ENCODE measurements at regions not wholly inside any gene's neighbourhood (a gene's known extent, or its start where the extent isn't known, plus 50 kb on each side); places are given as distances from the start of the nearest gene placed in this dataset.
"Not testable (repeated sequence)": the region's sequence is repeated elsewhere in the genome, so short reads cannot be mapped to it uniquely, and the experiment has no call there.

- not testable (repeated sequence) for H3K4me3 ChIP-seq (ENCODE audit: low read length in 2 of 2); H3K27me3 ChIP-seq (ENCODE audit: control insufficient read depth in 2 of 2, insufficient read depth in 1 of 2, low read length in 1 of 2); H3K27ac ChIP-seq (ENCODE audit: low read depth in 1 of 2, low read length in 1 of 2); DNase-seq (ENCODE audit: low read depth in 6 of 9, low spot score in 9 of 9); H3K36me3 ChIP-seq (ENCODE audit: control insufficient read depth in 2 of 2, insufficient read depth in 2 of 2, low read length in 1 of 2); H3K9me3 ChIP-seq (ENCODE audit: control insufficient read depth in 2 of 2, insufficient read depth in 1 of 2, low read length in 1 of 2); H3K4me1 ChIP-seq (ENCODE audit: control insufficient read depth in 2 of 2, insufficient read depth in 2 of 2, low read length in 2 of 2)
- WGBS: 91% methylated on average over 5 of the region's 5 CpGs
Observed at GRCh38 chr12:76292891-76293290, 55.3 kb downstream of the BBS10 start.

- not testable (repeated sequence) for H3K4me1 ChIP-seq (ENCODE audit: control insufficient read depth in 2 of 2, insufficient read depth in 2 of 2, low read length in 2 of 2); H3K36me3 ChIP-seq (ENCODE audit: control insufficient read depth in 2 of 2, insufficient read depth in 2 of 2, low read length in 1 of 2); H3K27me3 ChIP-seq (ENCODE audit: control insufficient read depth in 2 of 2, insufficient read depth in 1 of 2, low read length in 1 of 2); H3K4me3 ChIP-seq (ENCODE audit: low read length in 2 of 2); H3K27ac ChIP-seq (ENCODE audit: low read depth in 1 of 2, low read length in 1 of 2); DNase-seq (ENCODE audit: low read depth in 6 of 9, low spot score in 9 of 9); H3K9me3 ChIP-seq (ENCODE audit: control insufficient read depth in 2 of 2, insufficient read depth in 1 of 2, low read length in 1 of 2)
- 90% methylated on average over 8 of the region's 8 CpGs for WGBS
Observed at GRCh38 chr12:76292305-76292704, 55.9 kb downstream of the BBS10 start.

- Histone ChIP-seq H3K27me3 (ENCODE audit: control insufficient read depth in 2 of 2, insufficient read depth in 1 of 2, low read length in 1 of 2) (no peaks in the 10 kb centered on the region), H3K4me1 (ENCODE audit: control insufficient read depth in 2 of 2, insufficient read depth in 2 of 2, low read length in 2 of 2) (no peaks in the 10 kb centered on the region), H3K36me3 (ENCODE audit: control insufficient read depth in 2 of 2, insufficient read depth in 2 of 2, low read length in 1 of 2) (no peaks in the 10 kb centered on the region), H3K9me3 (ENCODE audit: control insufficient read depth in 2 of 2, insufficient read depth in 1 of 2, low read length in 1 of 2) (no peaks in the 10 kb centered on the region), H3K4me3 (ENCODE audit: low read length in 2 of 2) (no peak overlapping the region), H3K27ac (ENCODE audit: low read depth in 1 of 2, low read length in 1 of 2) (no peak overlapping the region)
- WGBS: 93% methylated on average over 3 of the region's 3 CpGs
- DNase-seq (ENCODE audit: low read depth in 6 of 9, low spot score in 9 of 9): no peak
Observed at GRCh38 chr12:76290963-76291859, 57.0 kb downstream of the BBS10 start.

- DNase-seq (ENCODE audit: low read depth in 6 of 9, low spot score in 9 of 9): no peak
- Histone ChIP-seq H3K36me3 (ENCODE audit: control insufficient read depth in 2 of 2, insufficient read depth in 2 of 2, low read length in 1 of 2) (no peaks in the 10 kb centered on the region), H3K27me3 (ENCODE audit: control insufficient read depth in 2 of 2, insufficient read depth in 1 of 2, low read length in 1 of 2) (no peaks in the 10 kb centered on the region), H3K9me3 (ENCODE audit: control insufficient read depth in 2 of 2, insufficient read depth in 1 of 2, low read length in 1 of 2) (no peaks in the 10 kb centered on the region), H3K4me3 (ENCODE audit: low read length in 2 of 2) (no peak overlapping the region), H3K27ac (ENCODE audit: low read depth in 1 of 2, low read length in 1 of 2) (no peak overlapping the region), H3K4me1 (ENCODE audit: control insufficient read depth in 2 of 2, insufficient read depth in 2 of 2, low read length in 2 of 2) (no peaks in the 10 kb centered on the region)
Observed at GRCh38 chr12:76288218-76288617, 60.0 kb downstream of the BBS10 start.

GRCh38 chr12:76284816-76285750, 63.1 kb downstream of the BBS10 start:
- Histone ChIP-seq H3K4me1 (ENCODE audit: control insufficient read depth in 2 of 2, insufficient read depth in 2 of 2, low read length in 2 of 2) (no peaks in the 10 kb centered on the region), H3K9me3 (ENCODE audit: control insufficient read depth in 2 of 2, insufficient read depth in 1 of 2, low read length in 1 of 2) (no peaks in the 10 kb centered on the region), H3K27ac (ENCODE audit: low read depth in 1 of 2, low read length in 1 of 2) (no peak overlapping the region), H3K27me3 (ENCODE audit: control insufficient read depth in 2 of 2, insufficient read depth in 1 of 2, low read length in 1 of 2) (no peaks in the 10 kb centered on the region), H3K36me3 (ENCODE audit: control insufficient read depth in 2 of 2, insufficient read depth in 2 of 2, low read length in 1 of 2) (no peaks in the 10 kb centered on the region), H3K4me3 (ENCODE audit: low read length in 2 of 2) (no peak overlapping the region)
- 96% methylated on average over 5 of the region's 5 CpGs for WGBS
- no peak for DNase-seq (ENCODE audit: low read depth in 6 of 9, low spot score in 9 of 9)

- Histone ChIP-seq H3K4me3 (ENCODE audit: low read length in 2 of 2) (no peak overlapping the region), H3K27me3 (ENCODE audit: control insufficient read depth in 2 of 2, insufficient read depth in 1 of 2, low read length in 1 of 2) (no peaks in the 10 kb centered on the region), H3K4me1 (ENCODE audit: control insufficient read depth in 2 of 2, insufficient read depth in 2 of 2, low read length in 2 of 2) (no peaks in the 10 kb centered on the region), H3K36me3 (ENCODE audit: control insufficient read depth in 2 of 2, insufficient read depth in 2 of 2, low read length in 1 of 2) (no peaks in the 10 kb centered on the region), H3K9me3 (ENCODE audit: control insufficient read depth in 2 of 2, insufficient read depth in 1 of 2, low read length in 1 of 2) (no peaks in the 10 kb centered on the region), H3K27ac (ENCODE audit: low read depth in 1 of 2, low read length in 1 of 2) (no peak overlapping the region)
- no peak for DNase-seq (ENCODE audit: low read depth in 6 of 9, low spot score in 9 of 9)
Observed at GRCh38 chr12:76282744-76283143, 65.5 kb downstream of the BBS10 start.

- no peaks in the 10 kb centered on the region for H3K36me3 ChIP-seq (ENCODE audit: control insufficient read depth in 2 of 2, insufficient read depth in 2 of 2, low read length in 1 of 2)
- WGBS: 94% methylated on average over 4 of the region's 4 CpGs
- H3K9me3 ChIP-seq (ENCODE audit: control insufficient read depth in 2 of 2, insufficient read depth in 1 of 2, low read length in 1 of 2): no peaks in the 10 kb centered on the region
- H3K4me1 ChIP-seq (ENCODE audit: control insufficient read depth in 2 of 2, insufficient read depth in 2 of 2, low read length in 2 of 2): no peaks in the 10 kb centered on the region
- H3K27ac ChIP-seq (ENCODE audit: low read depth in 1 of 2, low read length in 1 of 2): no peak overlapping the region
- H3K27me3 ChIP-seq (ENCODE audit: control insufficient read depth in 2 of 2, insufficient read depth in 1 of 2, low read length in 1 of 2): no peaks in the 10 kb centered on the region
- no peak overlapping the region for H3K4me3 ChIP-seq (ENCODE audit: low read length in 2 of 2)
- no peak for DNase-seq (ENCODE audit: low read depth in 6 of 9, low spot score in 9 of 9)
Observed at GRCh38 chr12:76277480-76277879, 70.7 kb downstream of the BBS10 start.

GRCh38 chr12:76276499-76277151, 71.6 kb downstream of the BBS10 start:
- Histone ChIP-seq H3K36me3 (ENCODE audit: control insufficient read depth in 2 of 2, insufficient read depth in 2 of 2, low read length in 1 of 2) (no peaks in the 10 kb centered on the region), H3K9me3 (ENCODE audit: control insufficient read depth in 2 of 2, insufficient read depth in 1 of 2, low read length in 1 of 2) (no peaks in the 10 kb centered on the region), H3K4me3 (ENCODE audit: low read length in 2 of 2) (no peak overlapping the region), H3K27ac (ENCODE audit: low read depth in 1 of 2, low read length in 1 of 2) (no peak overlapping the region), H3K4me1 (ENCODE audit: control insufficient read depth in 2 of 2, insufficient read depth in 2 of 2, low read length in 2 of 2) (no peaks in the 10 kb centered on the region), H3K27me3 (ENCODE audit: control insufficient read depth in 2 of 2, insufficient read depth in 1 of 2, low read length in 1 of 2) (no peaks in the 10 kb centered on the region)
- WGBS: 74% methylated on average over 4 of the region's 4 CpGs
- DNase-seq (ENCODE audit: low read depth in 6 of 9, low spot score in 9 of 9): no peak
